ENCODE measurements at regions not wholly inside any gene's neighbourhood (a gene's known extent, or its start where the extent isn't known, plus 50 kb on each side); places are given as distances from the start of the nearest gene placed in this dataset.

DNA sequence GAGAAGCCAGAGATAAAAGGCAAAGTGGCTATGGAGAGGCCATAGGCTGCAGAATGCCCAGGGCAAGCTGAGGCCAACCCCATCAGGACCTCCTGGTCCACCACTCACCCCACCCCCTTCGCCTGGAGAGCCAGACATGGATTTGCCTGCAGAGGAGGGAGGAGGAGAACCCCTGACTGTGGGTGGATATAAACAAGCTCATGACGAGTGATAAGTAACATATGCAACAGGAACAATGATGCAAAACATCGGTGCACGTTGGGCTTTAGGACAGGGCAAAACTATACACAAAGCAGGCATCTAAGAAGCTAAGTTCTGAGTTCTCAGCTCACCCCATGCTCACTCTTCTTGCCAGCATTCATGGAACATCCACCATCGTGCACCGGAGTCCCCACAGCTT lies 150.3 kb downstream of the ETS2 start:
- DNase-seq (ENCODE audit: low read depth, low spot score): no peak
- no peaks in the 10 kb centered on the region for H3K9me3 ChIP-seq (ENCODE audit: low read depth, low read length)
- H3K27ac ChIP-seq: no peak overlapping the region
- no peak overlapping the region for H3K9ac ChIP-seq (ENCODE audit: insufficient read length)
- no peaks in the 10 kb centered on the region for H3K36me3 ChIP-seq (ENCODE audit: insufficient read depth, low read length)
- H3K4me3 ChIP-seq: no peak overlapping the region
- TF ChIP-seq EZH2 (IDR thresholded peaks at IDR 0.05): no peak
- no peak for TF ChIP-seq FOXP2 (optimal IDR thresholded peaks at IDR 0.05; ENCODE audit: control extremely low read depth, extremely low read length, insufficient read depth)
- TF ChIP-seq POLR2AphosphoS5 (IDR thresholded peaks at IDR 0.05; ENCODE audit: borderline replicate concordance, low read depth, low read length): no peak

DNA sequence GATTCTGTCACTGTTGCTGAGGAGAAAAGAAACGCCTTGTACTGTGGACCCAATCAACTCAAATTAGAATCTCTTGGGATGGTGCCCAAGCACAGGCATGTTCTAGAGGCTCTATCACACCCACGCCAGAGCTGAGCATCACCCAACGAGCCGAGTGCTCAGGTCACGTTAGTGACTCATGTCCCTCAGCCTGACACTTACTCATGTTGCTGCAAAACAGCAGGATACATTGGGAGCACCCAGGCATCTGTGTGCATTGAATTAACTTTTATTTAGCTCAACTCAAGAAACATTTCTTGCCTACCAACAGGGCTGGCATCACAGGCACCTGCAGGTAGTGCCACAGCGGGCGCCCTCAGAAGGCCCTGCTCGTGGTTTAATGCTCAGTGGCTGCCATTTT lies 149.8 kb downstream of the ETS2 start:
- Histone ChIP-seq H3K9me3 (ENCODE audit: low read depth, low read length) (no peaks in the 10 kb centered on the region), H3K36me3 (ENCODE audit: insufficient read depth, low read length) (no peaks in the 10 kb centered on the region), H3K27ac (no peak overlapping the region), H3K4me3 (no peak overlapping the region), H3K9ac (ENCODE audit: insufficient read length) (no peak overlapping the region)
- DNase-seq (ENCODE audit: low read depth, low spot score): no peak
- TF ChIP-seq POLR2AphosphoS5 (IDR thresholded peaks at IDR 0.05; ENCODE audit: borderline replicate concordance, low read depth, low read length) (no peak), EZH2 (IDR thresholded peaks at IDR 0.05) (no peak), FOXP2 (optimal IDR thresholded peaks at IDR 0.05; ENCODE audit: control extremely low read depth, extremely low read length, insufficient read depth) (no peak)

DNA sequence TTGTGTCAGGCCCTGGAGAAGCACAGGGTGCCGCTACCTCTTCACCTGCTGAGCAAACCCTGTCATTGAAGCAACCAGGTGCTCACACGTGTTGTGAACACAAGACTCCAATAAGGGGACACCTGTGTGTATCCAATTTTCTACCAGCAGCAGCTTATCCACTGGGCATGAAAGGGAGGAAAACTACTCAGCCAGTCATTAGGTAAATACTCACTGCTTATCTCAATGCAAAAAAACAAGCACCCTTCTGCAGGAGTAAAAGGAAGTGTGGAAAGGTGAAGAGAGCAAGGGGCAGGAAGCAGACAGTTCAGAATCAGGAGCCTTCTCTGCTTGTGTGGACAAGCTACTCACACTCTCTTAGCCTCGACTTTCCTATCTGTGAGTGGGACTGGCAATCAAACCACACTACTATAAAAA lies 148.9 kb downstream of the ETS2 start:
- Histone ChIP-seq H3K4me3 (no peak overlapping the region), H3K27ac (no peak overlapping the region), H3K9ac (ENCODE audit: insufficient read length) (no peak overlapping the region), H3K9me3 (ENCODE audit: low read depth, low read length) (no peaks in the 10 kb centered on the region), H3K36me3 (ENCODE audit: insufficient read depth, low read length) (no peaks in the 10 kb centered on the region)
- no peak for DNase-seq (ENCODE audit: low read depth, low spot score)
- TF ChIP-seq EZH2 (IDR thresholded peaks at IDR 0.05): no peak
- TF ChIP-seq POLR2AphosphoS5 (IDR thresholded peaks at IDR 0.05; ENCODE audit: borderline replicate concordance, low read depth, low read length): no peak
- no peak for TF ChIP-seq FOXP2 (optimal IDR thresholded peaks at IDR 0.05; ENCODE audit: control extremely low read depth, extremely low read length, insufficient read depth)

DNA sequence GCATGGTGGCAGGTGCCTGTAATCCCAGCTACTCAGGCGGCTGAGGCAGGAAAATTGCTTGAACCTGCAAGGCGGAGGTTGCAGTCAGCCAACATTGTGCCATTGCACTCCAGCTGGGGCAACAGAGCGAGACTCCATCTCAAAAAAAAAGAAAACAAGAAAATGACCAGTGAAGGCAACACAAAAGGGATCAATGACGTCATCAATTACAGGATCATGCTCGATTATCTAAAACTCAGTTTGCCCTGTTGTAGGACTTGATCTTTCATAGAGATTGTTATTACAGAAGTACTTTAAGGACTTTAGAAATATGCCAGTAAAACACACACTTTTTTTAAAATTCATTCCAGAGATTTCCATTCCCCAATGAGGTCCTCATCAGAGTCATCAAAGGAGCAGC lies 147.8 kb downstream of the ETS2 start:
- TF ChIP-seq FOXP2 (optimal IDR thresholded peaks at IDR 0.05; ENCODE audit: control extremely low read depth, extremely low read length, insufficient read depth): no peak
- Histone ChIP-seq H3K9ac (ENCODE audit: insufficient read length) (no peak overlapping the region), H3K9me3 (ENCODE audit: low read depth, low read length) (no peaks in the 10 kb centered on the region), H3K4me3 (no peak overlapping the region), H3K36me3 (ENCODE audit: insufficient read depth, low read length) (no peaks in the 10 kb centered on the region), H3K27ac (no peak overlapping the region)
- DNase-seq (ENCODE audit: low read depth, low spot score): no peak

DNA sequence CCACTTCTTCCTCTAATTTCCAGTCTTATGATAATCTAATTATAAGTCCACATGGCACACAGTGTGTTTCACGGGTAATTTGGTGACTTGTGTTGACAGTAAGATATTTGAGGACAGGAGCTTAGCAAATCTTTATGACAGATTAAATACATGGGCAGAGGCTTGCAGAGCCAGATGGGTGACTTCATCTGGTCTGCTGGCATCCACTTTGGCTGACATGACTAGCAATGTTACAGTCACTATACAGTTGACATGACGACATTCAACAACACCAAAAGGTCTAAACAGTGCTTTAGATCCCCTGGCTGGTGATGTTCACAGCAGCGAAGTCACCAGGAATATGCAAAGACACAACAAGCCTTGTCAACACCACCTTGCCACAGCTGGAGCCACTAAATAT lies 147.2 kb downstream of the ETS2 start:
- Histone ChIP-seq H3K9ac (ENCODE audit: insufficient read length) (no peak overlapping the region), H3K36me3 (ENCODE audit: insufficient read depth, low read length) (no peaks in the 10 kb centered on the region), H3K9me3 (ENCODE audit: low read depth, low read length) (no peaks in the 10 kb centered on the region), H3K27ac (no peak overlapping the region), H3K4me3 (no peak overlapping the region)
- no peak for DNase-seq (ENCODE audit: low read depth, low spot score)
- TF ChIP-seq FOXP2 (optimal IDR thresholded peaks at IDR 0.05; ENCODE audit: control extremely low read depth, extremely low read length, insufficient read depth) (no peak), POLR2AphosphoS5 (IDR thresholded peaks at IDR 0.05; ENCODE audit: borderline replicate concordance, low read depth, low read length) (no peak)

DNA sequence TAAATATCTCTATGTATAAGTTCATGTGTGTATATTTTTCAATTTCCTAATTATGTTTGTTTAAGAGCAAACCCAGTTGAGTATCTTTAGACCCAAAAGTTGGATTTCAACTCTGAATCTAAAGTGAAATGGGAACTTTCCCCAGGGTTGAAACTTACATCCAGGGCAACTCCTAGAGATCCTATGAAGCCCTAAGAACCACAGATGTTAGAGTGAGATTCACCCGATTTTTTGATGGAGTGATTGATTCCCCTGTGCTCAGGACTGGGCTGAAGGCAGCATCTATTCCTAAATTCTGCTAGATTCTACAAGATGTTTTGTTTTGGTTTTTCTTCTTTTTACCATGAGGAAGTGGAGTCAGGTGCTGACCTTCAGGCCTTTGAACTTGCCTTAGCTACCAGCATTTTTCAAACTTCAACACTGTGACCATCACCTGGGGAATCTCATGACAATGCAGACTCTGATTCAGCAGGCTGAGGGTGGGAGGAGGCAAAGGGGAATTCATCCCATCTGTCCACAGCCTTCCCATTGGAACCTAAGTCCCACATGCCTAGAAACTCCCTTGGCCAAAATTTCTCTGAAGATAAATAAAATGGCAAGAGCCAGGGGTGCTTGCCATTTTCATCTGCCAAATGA lies 145.5 kb downstream of the ETS2 start:
- H3K9ac ChIP-seq (ENCODE audit: insufficient read length): no peak overlapping the region
- no peak overlapping the region for H3K4me3 ChIP-seq
- no peaks in the 10 kb centered on the region for H3K36me3 ChIP-seq (ENCODE audit: insufficient read depth, low read length)
- no peak overlapping the region for H3K27ac ChIP-seq
- no peak for DNase-seq (ENCODE audit: low read depth, low spot score)
- H3K9me3 ChIP-seq (ENCODE audit: low read depth, low read length): no peaks in the 10 kb centered on the region
- TF ChIP-seq EZH2 (IDR thresholded peaks at IDR 0.05) (no peak), POLR2AphosphoS5 (IDR thresholded peaks at IDR 0.05; ENCODE audit: borderline replicate concordance, low read depth, low read length) (no peak), FOXP2 (optimal IDR thresholded peaks at IDR 0.05; ENCODE audit: control extremely low read depth, extremely low read length, insufficient read depth) (no peak)

DNA sequence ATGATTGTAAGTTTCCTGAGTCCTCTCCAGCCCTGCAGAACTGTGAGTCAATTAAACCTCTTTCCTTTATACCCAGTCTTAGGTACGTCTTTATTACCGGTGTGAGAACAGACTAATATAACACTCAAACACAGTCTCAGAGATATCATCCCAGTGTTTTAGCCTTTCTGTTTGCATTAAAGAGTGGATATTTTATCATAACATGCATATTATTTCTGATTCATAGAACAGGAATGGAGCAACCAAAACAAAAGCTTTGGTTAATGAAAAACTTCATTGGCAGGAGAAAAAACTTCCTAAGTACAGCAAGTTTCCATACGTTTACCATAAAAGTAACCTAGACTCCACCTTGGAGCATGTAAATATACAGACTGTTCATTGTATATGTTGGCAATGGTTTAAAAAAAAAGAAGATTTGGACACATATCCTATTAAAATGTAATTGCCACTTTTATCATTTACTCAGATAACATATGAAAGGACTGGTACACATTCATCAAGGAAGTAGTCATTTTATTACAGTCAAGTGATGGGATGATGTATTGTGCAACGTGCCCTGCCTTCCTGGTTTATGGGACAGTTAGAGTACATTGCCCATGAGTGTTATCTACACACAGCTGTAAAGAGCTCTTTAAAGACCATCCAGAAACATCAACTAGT lies 144.8 kb downstream of the ETS2 start:
- TF ChIP-seq POLR2AphosphoS5 (IDR thresholded peaks at IDR 0.05; ENCODE audit: borderline replicate concordance, low read depth, low read length) (no peak), EZH2 (IDR thresholded peaks at IDR 0.05) (no peak), FOXP2 (optimal IDR thresholded peaks at IDR 0.05; ENCODE audit: control extremely low read depth, extremely low read length, insufficient read depth) (no peak)
- Histone ChIP-seq H3K27ac (no peak overlapping the region), H3K36me3 (ENCODE audit: insufficient read depth, low read length) (no peaks in the 10 kb centered on the region), H3K4me3 (no peak overlapping the region), H3K9me3 (ENCODE audit: low read depth, low read length) (no peaks in the 10 kb centered on the region), H3K9ac (ENCODE audit: insufficient read length) (no peak overlapping the region)
- DNase-seq (ENCODE audit: low read depth, low spot score): no peak

DNA sequence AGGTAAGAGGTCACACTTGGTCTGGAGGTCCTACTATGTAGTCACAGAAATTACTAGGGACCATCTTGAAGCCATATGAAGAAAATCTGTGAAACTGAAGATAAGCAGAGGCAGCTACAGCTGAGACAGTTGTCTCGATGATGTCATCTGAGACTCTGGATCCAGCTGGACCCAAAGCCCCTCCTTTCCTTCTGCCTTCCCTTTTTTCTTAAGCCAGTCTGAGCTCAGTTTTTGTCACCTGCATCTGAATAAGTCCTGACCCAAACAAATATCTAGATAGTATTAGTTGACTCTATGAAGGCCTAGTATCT lies 143.3 kb downstream of the ETS2 start:
- DNase-seq (ENCODE audit: low read depth, low spot score): no peak
- no peak overlapping the region for H3K9ac ChIP-seq (ENCODE audit: insufficient read length)
- TF ChIP-seq POLR2AphosphoS5 (IDR thresholded peaks at IDR 0.05; ENCODE audit: borderline replicate concordance, low read depth, low read length) (no peak), FOXP2 (optimal IDR thresholded peaks at IDR 0.05; ENCODE audit: control extremely low read depth, extremely low read length, insufficient read depth) (no peak), EZH2 (IDR thresholded peaks at IDR 0.05) (no peak)
- no peaks in the 10 kb centered on the region for H3K9me3 ChIP-seq (ENCODE audit: low read depth, low read length)
- H3K36me3 ChIP-seq (ENCODE audit: insufficient read depth, low read length): no peaks in the 10 kb centered on the region
- no peak overlapping the region for H3K4me3 ChIP-seq
- no peak overlapping the region for H3K27ac ChIP-seq
